Smooth muscle cell (in vitro differentiated cells): ENCODE measurements at regions not wholly inside any gene's neighbourhood (a gene's known extent, or its start where the extent isn't known, plus 50 kb on each side); places are given as distances from the start of the nearest gene placed in this dataset.

Experiments
- DNase-seq: peaks from one replicate; lab custom pipeline; 2025; ENCODE audit not compliant: unreplicated experiment; lab: John Stamatoyannopoulos, UW
- H2AFZ ChIP-seq: fragments of 200-600 bp; sonication (generic); 2 replicates; pipeline ENCODE4 v1.6.0; 2016; ENCODE audit warnings: antibody characterized with exemption, low read depth, mild to moderate bottlenecking
- H3F3A ChIP-seq: fragments of 200-600 bp; sonication (generic); 2 replicates; pipeline ENCODE4 v1.6.0; 2017; ENCODE audit warnings: antibody characterized with exemption, low read depth
- H3K27ac ChIP-seq: fragments of 200-600 bp; sonication (generic); 2 replicates; pipeline ENCODE4 v1.5.1; 2016; ENCODE audit warnings: low read depth, mild to moderate bottlenecking
- H3K27me3 ChIP-seq: fragments of 200-600 bp; sonication (generic); 2 replicates; pipeline ENCODE4 v1.6.1; 2016; ENCODE audit warnings: low read depth, mild to moderate bottlenecking
- H3K36me3 ChIP-seq: fragments of 200-600 bp; sonication (generic); 2 replicates; pipeline ENCODE4 v1.5.1; 2016; ENCODE audit warnings: low read depth
- H3K4me1 ChIP-seq: fragments of 200-600 bp; sonication (generic); 2 replicates; pipeline ENCODE4 v1.5.1; 2016; ENCODE audit warnings: low read depth
- H3K4me2 ChIP-seq: fragments of 200-600 bp; sonication (generic); 2 replicates; pipeline ENCODE4 v1.6.0; 2016; ENCODE audit warnings: mild to moderate bottlenecking
- H3K4me3 ChIP-seq: fragments of 200-600 bp; sonication (generic); 2 replicates; pipeline ENCODE4 v1.5.1; 2016; ENCODE audit warnings: mild to moderate bottlenecking
- H3K79me2 ChIP-seq: fragments of 200-600 bp; sonication (generic); 2 replicates; pipeline ENCODE4 v1.6.0; 2016; ENCODE audit warnings: low read depth, mild to moderate bottlenecking
- H3K9ac ChIP-seq: fragments of 200-600 bp; sonication (generic); 2 replicates; pipeline ENCODE4 v1.6.0; 2016; ENCODE audit warnings: low read depth
- H3K9me3 ChIP-seq: fragments of 200-600 bp; sonication (generic); replicated peaks from 2 replicates; pipeline ENCODE4 v1.5.1; 2016; ENCODE audit warnings: low read depth
- H4K20me1 ChIP-seq: fragments of 200-600 bp; sonication (generic); 2 replicates; pipeline ENCODE4 v1.6.0; 2016; ENCODE audit warnings: low read depth
- CTCF ChIP-seq: fragments of 200-600 bp; sonication (generic); IDR thresholded peaks from 2 replicates; pipeline ENCODE4 v1.5.1; 2017; ENCODE audit warnings: borderline replicate concordance, mild to moderate bottlenecking, antibody characterized with exemption; ENCODE audit not compliant: insufficient read depth, poor library complexity, severe bottlenecking
- WGBS: methylation state at CpG from one replicate; pipeline ENCODE4 v1.1.7; 2016; ENCODE audit warnings: low lambda C conversion rate; 5-methylcytosine and 5-hydroxymethylcytosine counted together

DNA sequence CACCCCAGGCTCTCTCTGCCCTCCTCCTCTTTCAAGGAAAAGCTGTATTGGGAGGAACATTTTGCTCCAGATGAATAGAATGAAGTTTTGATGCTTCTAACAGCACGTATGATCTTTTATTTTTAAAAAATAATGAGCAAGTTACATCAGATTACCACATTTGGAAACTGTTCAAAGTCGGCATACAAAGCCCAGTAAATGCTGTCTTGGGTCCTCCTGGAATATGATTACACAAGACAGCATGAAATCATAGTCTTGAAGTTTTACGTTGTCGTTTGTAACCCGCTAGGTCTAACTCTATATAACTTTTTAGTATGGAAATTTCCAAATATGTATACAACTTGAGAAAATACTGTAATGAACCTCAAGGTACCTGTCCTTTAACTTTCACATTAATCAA, 385.6 kb downstream of the HLX start:
- TF ChIP-seq CTCF, result no peak
- H3K4me1 ChIP-seq, result peaks cover 8% of the 10 kb centered on the region
- H3K27me3 ChIP-seq, result no peaks in the 10 kb centered on the region
- peak overlapping the region; percentile 66 for H3K4me2 ChIP-seq
- no peaks in the 10 kb centered on the region for H3K36me3 ChIP-seq
- peaks cover 8% of the 10 kb centered on the region for H3F3A ChIP-seq
- 75% methylated on average over 5 of the region's 5 CpGs for WGBS
- H3K79me2 ChIP-seq, result no peaks in the 10 kb centered on the region
- no peaks in the 10 kb centered on the region for H4K20me1 ChIP-seq
- H3K9me3 ChIP-seq, result no peaks in the 10 kb centered on the region
- no peak overlapping the region for H3K9ac ChIP-seq
- H2AFZ ChIP-seq, result no peak overlapping the region
- H3K4me3 ChIP-seq, result no peak overlapping the region
- H3K27ac ChIP-seq, result peak overlapping the region; percentile 75
- no peak for DNase-seq

- Histone ChIP-seq H3K36me3 (no peaks in the 10 kb centered on the region), H3K4me2 (peak overlapping the region; percentile 8), H3K9ac (no peak overlapping the region), H3K79me2 (no peaks in the 10 kb centered on the region), H3K4me3 (no peak overlapping the region), H3K27me3 (no peaks in the 10 kb centered on the region), H3F3A (peaks cover 8% of the 10 kb centered on the region), H3K27ac (peak overlapping the region; percentile 22), H3K9me3 (no peaks in the 10 kb centered on the region), H4K20me1 (no peaks in the 10 kb centered on the region), H3K4me1 (peaks cover 8% of the 10 kb centered on the region), H2AFZ (no peak overlapping the region)
- 27% methylated on average over 1 of the region's 1 CpG for WGBS
- no peak for TF ChIP-seq CTCF
- DNase-seq, result no peak
Observed at GRCh38 chr1:221268295-221268694, 389.1 kb downstream of the HLX start.

DNA sequence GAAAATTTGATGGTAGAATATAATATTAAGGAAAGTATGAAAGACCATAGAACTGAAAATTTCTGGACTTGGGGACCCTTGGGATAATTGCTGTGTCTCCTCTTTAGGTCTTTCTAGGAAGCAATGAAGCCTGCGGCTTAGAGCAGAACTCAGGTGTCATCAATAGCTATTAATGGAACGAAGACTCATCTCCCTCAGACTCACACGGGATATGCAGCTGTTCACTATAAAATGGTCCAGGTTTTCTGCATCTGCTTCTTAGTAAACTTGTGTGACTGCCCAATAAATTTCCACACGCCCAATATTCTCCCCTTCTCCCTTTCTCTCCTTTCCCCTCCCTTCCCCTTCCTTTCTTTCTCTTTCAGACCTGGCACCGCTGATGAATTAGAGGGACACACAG, 392.5 kb downstream of the HLX start:
- H3K4me2 ChIP-seq, result no peak overlapping the region
- WGBS, result 92% methylated on average over 5 of the region's 5 CpGs
- H2AFZ ChIP-seq, result no peak overlapping the region
- no peaks in the 10 kb centered on the region for H3K4me1 ChIP-seq
- DNase-seq, result no peak
- peaks cover 8% of the 10 kb centered on the region for H3F3A ChIP-seq
- no peak overlapping the region for H3K4me3 ChIP-seq
- no peaks in the 10 kb centered on the region for H3K79me2 ChIP-seq
- H3K27ac ChIP-seq, result no peak overlapping the region
- TF ChIP-seq CTCF, result no peak
- H3K9me3 ChIP-seq, result no peaks in the 10 kb centered on the region
- no peaks in the 10 kb centered on the region for H3K27me3 ChIP-seq
- no peaks in the 10 kb centered on the region for H3K36me3 ChIP-seq
- H4K20me1 ChIP-seq, result no peaks in the 10 kb centered on the region
- H3K9ac ChIP-seq, result no peak overlapping the region

- Histone ChIP-seq H3K9ac (no peak overlapping the region), H3K4me2 (no peak overlapping the region), H4K20me1 (no peaks in the 10 kb centered on the region), H3K9me3 (no peaks in the 10 kb centered on the region), H3K4me1 (no peaks in the 10 kb centered on the region), H2AFZ (no peak overlapping the region), H3K4me3 (no peak overlapping the region), H3K27me3 (no peaks in the 10 kb centered on the region), H3K79me2 (no peaks in the 10 kb centered on the region), H3K27ac (no peak overlapping the region), H3K36me3 (no peaks in the 10 kb centered on the region), H3F3A (peaks cover 3% of the 10 kb centered on the region)
- no peak for DNase-seq
- WGBS, result 97% methylated on average over 3 of the region's 3 CpGs
- no peak for TF ChIP-seq CTCF
Observed at GRCh38 chr1:221272940-221273339, 393.7 kb downstream of the HLX start.
